ENCODE measurements at regions not wholly inside any gene's neighbourhood (a gene's known extent, or its start where the extent isn't known, plus 50 kb on each side); places are given as distances from the start of the nearest gene placed in this dataset.
A peak's percentile ranks its signal among the peaks of the same experiment; 100 is the strongest.

DNA sequence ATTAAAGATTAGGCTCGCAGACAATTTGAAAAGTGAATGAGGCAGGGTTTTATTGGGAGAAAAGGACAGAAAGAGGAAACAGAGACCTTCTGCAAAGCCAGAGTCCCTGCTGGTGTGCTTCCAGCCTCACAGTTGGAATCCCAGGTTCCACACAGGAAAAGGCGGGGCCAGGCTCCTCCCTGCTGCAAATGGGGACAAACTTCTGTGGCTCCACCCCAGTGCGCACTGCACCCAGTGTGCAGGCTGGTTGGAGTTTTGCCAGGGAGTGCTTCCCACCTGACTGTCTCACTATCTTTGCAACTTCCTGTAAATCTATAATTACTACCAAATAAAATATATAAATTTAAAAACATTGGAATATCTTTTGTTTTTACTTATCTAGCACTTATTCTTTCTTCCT, 386.0 kb upstream of the GRIN3A start:
- DNase-seq = no peak

DNA sequence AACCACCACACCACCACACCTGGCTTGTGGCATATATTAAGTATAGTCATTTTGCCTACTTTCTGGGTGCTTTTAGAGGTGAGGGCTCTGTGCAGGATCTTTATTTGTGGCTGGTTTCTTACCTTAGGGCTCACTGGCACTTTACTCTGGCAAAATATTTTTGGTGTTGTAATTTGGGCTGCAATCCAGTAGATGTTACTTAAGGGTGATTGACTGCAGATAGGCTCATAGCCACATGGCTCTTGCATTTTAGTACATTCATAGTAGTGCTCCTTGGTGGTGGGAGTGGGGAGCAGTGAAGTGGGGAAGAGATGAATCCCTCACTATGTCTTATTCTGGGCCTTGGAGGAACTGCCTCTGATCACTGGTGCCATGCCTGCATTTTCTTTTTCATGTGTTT, 376.1 kb upstream of the GRIN3A start:
- DNase-seq = no peak

DNA sequence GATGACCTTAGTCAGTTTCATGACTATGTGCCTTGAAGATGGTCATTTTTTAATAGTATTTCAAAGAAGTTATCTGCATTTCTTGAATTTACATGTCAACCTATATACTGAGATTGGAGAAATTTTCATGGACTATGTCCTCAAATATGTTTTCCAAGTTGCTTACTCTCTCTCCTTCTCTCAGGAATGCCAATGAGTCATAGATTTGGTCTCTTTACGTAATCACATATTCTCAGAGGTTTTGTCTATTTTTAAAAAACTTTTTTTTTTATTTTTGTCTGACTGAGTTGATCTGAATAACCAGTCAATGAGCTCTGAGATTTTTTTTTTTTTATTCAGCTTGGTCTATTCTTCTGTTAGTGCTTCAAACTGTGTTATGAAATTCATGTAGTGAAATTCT, 374.7 kb upstream of the GRIN3A start:
- no peak for DNase-seq

DNA sequence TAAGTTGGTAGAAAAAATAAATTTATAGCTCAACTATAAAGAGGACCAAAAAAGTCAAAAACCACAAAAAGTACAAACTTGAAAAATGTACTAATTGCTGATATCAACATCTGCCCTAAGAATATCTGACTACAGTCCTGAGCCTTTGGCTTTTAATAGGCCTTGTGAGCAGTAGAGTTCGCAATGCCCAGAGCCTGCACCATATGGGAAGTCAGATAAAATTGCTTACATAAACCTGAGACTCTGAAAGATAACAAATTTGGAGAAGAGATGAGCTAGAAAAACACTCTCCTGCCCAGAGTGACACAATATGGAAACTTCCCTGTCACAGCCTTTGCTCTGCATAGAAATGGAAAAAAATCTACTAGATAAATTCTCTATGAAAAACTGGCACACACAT, 368.0 kb upstream of the GRIN3A start:
- no peak for DNase-seq

DNA sequence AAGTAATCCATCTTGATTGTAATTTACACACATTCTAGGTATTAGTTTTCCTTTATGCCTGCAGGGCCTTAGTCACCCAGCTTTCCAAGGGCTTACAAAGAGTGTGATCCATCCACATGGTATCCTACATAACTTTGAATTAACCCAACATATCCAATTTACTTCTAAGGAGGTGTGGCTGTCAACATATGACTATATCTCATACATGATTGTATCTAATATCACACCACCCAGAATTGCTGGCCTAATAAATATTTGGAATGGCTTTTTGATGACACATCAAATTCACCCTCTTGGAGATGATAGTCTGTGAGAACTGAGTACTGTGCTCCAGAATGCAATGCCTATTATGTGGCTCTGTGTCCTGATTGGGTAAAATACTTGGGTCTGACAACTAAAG, 363.3 kb upstream of the GRIN3A start:
- DNase-seq = no peak

DNA sequence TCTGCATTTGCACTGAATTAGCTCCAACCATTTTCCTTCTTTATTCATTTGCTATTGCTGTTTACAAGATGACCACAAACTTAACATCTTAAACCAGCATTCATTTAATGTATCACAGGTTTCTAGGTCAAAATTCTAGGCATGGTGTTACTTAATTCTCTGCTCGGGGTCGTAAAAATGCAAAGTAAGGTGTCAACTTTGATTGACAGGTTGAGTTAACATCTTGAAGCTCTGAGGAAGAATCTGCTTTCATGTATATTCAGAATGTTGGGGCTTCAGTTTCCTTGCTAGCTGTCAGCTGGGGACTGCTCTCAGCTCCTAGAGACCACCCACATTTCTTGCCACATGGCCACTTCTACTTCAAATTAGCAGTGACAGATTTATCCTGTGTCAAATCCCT, 348.7 kb upstream of the GRIN3A start:
- no peak for DNase-seq

DNA sequence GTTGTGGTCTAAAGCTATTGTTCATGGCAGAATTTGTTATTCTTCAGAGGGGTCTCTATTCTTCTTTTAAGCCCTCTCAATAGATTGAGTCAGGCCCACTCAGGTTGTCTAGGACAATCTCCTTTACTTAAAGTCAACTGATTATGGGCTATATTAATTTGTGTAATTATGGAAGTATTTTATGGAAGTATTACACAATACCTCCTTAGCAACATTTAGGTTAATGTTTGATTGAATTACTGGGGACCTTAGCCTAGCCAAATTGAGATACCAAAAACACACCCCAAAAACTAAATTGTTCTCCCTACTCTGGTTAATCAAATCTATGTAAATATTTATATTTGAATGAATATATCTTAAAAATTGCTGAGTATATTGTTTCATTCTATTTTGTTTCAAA, 347.1 kb upstream of the GRIN3A start:
- DNase-seq = no peak

DNA sequence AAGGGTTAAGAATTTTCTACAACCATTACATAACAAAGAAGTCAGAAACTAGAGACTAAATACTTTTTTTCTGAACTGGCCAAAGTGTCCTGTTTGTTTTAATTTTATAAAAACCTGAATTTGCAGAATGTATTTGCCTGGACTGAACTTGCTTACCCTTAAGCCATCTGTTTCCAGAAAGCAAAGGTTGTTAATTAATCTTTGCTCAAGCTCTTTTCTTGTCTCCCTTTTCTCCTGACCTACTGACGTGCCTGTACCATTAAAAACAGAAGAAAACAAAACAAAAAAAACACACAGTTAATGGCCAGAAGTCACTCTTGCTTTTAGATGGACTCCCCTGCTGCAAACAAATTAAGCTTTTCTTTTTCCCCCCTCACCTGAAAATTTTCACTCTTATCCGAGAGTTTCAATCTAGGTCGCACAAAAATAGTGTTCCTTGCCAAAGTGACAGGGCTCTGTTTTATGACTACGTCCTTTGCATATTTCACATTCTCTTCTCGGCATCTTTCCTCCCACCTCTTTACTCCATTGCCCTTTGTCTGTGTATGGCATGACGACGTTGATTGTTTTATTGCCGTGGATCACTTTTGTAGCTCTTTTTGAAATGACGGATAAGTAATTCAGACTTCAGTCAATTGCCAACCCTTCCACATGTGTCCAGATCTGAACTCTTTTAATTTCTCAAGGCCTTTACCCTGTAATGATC, 333.8 kb upstream of the GRIN3A start:
- DNase-seq = no peak

DNA sequence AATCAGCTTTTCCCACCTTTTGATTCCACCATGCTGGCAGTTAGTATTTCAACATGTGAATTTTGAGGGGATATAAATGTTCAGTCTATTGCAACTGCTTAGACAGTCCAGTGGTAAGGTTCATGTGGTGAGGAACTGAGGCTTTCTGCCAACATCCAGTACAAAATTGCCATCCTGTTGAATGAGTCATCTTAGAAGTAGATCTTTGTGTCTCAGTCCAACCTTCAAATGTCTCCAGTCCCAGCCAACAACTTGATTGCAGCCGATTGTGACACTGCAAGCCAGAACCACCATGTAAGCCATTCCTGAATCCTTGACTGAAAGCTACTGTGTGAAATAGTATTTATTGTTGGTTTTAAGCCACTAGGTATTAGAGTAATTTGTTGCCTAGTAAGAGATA, 331.5 kb upstream of the GRIN3A start:
- no peak for DNase-seq

DNA sequence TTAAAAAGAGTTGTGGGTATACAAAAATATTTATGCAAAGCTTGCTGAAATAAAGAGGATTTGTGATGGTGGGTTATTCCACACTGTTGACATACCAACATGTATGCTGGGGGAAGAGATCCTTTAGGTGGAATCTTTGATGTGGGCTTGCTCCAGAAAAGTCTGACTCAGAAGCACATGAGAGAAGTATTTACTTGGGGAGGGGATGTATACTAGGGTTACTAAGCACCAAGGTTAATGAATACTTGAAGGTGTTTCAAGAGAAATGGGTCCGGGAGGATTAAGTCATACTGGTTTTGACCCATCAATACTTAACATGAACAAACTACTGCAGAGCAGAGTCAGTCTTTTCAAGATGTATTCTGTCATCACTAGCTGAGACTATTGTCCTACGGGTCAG, 316.4 kb upstream of the GRIN3A start:
- DNase-seq = no peak

DNA sequence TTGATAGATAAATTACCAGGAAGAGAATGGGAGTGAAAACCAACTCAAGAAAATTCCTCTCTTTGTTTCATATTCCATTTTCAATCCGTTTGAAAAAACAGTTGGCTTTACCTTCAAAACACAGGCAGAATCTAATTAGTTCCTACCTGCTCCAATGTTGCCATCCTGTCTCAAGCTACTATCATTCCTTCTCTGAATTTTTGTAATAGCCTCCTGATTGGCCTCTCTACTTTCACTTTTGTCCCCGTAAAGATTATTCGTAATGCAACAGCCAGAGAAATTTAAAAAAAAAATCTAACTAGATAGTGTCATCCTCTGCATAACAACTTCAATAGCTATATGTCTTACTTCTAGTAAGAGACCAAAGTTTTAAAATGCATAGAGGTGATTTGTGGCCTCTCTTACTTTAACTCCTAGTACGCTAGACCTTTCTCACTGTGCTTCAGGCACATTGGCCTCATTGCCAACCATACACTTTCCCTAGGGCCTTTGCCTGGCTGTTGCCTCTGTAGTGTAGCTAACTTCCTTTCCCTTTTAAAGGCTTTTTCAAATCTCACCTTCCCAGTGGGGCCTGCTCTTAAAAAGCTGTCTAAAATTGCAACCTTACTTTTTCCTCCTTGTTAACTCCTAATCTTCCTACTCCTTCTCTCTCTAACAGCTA, 311.3 kb upstream of the GRIN3A start:
- no peak for DNase-seq

DNA sequence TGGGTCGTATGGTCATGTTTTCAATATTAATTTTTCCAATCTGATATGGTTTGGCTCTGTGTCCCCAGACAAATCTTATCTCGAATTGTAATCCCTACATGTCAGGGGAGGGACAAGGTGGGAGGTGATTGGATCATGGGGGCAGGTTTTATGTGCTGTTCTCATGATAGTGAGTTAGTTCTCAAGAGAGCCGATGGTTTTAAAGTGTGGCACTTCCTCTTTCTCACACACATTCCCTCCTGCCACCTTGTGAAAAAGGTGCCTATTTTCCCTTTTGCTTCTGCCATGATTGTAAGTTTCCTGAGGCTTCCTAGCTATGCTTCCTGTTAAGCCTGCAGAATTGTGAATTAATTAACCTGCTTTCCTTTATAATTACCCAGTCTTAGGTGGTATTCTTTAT, 309.1 kb upstream of the GRIN3A start:
- no peak for DNase-seq

DNA sequence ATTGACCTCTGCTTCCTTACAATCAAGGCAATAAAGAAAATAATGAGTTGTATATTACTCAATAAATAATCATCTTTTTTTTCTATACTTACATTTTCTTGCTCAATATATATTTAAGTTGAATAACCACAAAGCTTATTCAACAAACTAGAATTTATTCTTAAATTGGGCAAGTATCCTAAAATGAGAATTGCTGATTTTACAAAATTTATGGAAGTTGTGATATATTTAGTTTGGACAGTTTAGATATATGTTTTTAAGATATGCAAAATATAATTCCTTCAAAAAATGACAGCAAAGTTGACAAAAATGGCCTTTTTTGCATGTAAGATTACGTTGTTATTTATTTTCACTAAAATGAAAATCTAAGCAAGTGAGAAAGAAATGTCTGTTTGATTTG, 305.7 kb upstream of the GRIN3A start:
- no peak for DNase-seq

DNA sequence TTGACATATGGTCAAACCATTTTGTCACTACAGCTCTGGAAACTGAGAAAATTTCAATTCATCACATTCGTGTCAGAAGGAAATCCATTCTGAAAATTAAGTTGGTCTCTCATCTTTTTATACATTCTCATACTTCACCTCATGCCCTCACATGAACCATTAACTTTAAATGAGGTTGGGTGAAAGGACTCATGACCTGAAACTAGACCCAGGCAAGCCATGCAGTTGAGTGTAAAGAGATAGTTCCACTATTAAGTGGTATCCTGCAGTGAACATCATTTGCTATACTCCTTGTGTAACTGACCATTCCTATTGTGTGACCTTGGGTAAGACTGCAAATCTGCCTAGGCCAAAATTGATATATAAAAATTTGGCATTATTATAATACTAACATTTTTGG, 299.6 kb upstream of the GRIN3A start:
- no peak for DNase-seq

DNA sequence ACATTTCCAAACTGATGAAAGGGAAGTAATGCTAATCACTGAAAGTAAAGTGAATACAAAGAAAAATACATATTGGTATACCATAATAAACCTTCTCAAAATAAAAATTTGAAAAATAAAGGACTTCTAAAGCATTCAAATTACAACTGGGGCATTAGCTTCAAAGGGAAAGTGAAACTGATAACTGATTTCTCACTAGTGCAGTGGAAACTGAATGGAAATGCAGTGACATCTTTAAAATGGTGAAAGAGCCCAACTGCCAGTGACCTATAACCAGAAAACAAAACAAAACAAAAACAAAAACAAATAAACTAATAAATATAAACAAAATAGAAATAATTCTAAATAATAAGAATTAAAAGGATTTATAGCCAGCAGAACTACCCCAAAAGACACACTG, 297.5 kb upstream of the GRIN3A start:
- peak in 1 of 5 experiments; percentile 1 for DNase-seq

DNA sequence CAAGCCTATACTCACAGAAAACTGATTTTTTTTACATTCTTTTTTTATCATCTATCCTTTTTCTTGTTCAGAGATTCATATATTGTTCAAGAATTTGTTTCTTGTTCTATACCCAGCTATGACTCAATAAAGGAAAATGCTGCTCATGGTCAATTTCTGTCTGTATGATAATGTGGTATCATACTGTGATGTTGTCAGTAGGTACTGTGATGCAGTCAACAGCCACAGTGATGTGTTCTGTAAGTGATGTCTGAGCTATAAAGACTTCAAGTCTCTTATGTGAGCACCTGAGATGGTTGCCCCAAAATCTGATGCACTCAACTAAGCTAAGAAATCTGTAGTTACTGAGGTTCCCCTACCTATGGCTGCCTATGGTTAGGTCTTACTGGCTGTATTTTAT, 294.2 kb upstream of the GRIN3A start:
- no peak for DNase-seq

DNA sequence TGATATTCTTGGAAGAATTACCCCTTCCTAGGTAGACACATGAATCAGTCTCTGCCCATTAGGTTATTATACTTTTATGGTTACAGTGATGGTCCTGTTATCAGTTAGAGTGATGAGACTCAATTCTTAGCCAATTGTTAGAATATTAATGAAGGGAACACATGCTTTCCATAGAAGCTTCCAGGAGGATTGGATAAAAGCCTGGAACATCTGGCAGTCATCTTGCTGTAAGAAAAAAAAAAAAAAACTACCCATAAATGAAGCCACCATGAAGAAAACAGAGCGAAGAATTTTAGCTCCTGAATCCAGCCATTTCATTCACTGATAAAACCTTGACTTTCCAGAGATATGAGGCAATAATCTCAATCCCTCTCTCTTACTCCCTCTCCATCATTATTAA, 262.5 kb upstream of the GRIN3A start:
- DNase-seq = no peak

DNA sequence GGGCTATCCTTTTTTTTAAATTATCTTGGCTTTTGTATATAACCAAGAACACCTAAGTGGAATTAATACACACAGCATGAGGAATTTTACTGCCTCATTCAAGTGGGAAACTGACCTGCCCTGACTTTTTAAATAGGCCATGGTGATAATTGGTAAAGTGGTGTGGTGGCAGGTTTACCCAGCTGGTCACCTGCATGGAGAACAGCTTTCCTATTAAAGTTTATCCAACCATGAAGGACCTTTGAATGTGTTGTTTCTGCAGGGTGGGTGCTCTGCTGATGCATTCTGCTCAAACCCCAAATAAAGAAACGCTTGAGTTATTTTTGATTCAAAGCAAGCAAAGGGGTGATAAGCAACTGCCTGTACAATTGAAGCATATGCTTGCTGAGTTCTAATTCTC, 261.0 kb upstream of the GRIN3A start:
- no peak for DNase-seq

DNA sequence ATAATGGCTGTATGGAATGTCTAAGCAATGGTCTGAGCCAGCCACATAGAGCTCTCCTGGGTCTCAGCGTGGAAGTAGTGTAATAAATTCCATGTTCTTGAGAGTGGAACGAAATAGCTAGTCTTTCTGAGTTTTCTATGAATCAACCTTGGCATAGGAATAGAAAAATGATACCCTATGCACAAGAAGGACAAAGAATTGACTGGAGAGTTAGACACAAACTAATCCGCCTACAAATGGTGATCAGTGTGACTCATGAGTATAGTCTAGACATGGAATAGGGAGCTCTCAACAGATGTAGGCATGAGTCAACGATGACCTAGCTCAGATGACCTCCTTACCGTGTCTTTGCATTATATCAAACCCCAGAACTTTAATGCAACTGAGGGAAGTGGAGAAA, 256.8 kb upstream of the GRIN3A start:
- no peak for DNase-seq

DNA sequence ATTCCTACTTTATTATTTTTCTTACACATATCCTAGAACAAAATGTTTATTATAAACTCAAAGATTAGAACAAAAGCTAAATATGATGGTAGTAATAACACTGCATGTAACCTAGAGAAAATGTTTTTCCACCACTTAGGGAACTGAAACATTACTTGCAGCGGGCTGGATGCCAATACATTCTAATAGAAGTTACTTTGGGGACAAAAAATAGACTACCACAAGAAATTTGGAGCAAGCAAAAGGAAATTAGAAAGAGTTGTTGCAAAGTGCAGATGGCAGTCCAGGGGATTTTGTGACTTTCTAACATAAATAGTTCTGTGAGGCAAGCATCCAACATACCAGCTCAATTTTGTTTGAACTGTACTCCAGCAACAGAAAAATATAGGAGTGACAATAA, 255.3 kb upstream of the GRIN3A start:
- no peak for DNase-seq

DNA sequence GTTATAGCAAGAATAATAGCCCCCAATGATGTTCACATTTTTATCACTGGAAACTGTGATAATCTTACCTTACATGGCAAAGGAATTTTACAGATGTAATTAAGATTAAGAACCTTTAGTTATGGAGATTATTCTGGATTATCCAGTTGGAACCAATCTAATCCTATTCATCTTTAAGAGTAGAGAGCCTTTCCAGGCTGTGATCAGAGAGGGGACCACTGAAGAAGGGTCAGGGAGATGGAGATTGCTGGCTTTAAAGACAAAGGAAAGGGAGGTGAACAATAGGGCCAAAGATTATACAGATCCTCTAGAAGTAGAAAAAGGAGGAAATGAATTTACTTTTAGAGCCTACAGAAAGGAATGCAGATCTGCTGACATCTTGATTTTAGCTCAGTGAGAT, 253.5 kb upstream of the GRIN3A start:
- DNase-seq = no peak

DNA sequence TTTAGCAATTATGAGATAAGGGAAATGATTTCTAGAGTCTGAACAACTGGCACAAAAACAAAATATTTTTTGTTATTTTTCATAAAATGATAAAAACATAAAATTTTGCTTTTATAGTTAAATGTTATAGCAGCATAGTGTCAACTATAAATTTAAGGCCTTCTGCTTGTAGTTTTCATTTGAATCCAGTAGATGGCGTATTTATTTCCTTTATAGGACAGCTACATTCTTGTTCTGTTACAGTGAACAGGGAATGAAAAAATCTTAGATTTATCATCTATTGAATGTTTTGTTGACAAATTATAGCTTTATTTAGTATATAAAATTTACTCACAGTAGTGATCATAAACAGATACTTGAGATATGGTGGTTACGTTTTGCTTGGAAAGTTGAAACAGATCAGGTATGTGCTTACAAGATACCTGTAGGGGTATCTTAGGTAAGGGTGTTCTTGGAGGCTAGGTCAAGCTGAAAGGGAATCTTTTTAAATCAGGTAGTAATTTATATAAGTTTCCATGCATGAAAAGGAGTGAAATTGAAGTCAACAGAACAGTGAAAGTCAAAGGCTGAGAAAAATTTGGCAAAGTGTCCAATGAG, 239.3 kb upstream of the GRIN3A start:
- DNase-seq = peak in 1 of 5 experiments; percentile 9

DNA sequence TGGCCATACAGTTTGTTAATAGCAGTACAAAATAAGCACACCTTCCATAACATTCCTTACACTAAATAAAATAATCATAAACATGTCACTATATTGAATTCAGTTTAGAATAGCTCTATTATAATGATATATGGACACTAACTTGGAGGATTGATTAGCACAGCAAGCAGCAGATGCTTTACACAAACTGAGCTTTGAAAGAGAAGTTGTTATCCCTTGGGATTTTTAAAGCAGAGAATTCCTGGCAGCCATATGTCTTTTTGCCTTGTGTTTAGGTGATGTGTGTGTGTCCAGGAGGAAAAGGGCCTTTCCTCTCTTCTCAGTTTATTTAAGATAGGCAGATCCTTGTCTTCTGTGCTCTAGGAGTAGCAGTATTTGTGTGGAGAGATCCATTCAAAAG, 232.2 kb upstream of the GRIN3A start:
- DNase-seq = no peak

DNA sequence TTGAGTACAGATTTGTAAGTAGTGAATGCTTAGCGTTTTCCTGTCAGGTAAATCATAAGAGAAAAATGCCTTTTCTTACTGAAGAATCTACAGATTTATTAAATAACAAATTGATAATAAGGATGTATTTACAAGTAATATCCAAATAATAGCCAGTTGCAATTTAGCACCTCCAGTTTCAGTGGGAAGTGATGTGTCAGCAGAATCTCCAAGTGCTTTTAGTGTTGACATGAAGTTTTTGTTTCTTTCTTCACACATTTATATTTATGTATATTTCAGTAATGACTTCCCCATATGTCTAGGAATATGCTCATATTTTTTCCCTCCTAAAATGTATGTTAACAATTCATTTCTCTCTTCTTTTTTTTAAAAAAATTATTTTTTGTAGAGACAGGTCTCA, 229.9 kb upstream of the GRIN3A start:
- no peak for DNase-seq

DNA sequence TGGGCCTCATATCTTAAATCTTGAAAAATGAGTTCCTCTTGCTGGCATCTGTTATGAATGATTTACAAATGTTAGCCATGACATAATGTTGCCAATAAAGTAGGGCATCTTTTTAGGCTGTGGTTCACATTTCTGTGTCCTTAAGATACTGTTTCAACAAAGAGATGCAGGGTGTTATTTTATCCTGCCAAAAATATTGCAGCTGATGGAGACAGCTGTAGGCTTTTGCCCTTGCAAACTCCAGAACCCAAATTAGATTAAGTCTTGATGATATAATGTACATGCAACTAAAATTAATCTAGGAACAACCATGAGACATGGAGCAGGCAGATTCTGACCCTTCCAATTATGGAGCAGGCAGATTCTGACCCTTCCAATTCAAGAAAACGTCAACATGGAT, 228.2 kb upstream of the GRIN3A start:
- no peak for DNase-seq
